Left ventricle myocardium inferior (tissue), 1 donor: ENCODE measurements at regions not wholly inside any gene's neighbourhood (a gene's known extent, or its start where the extent isn't known, plus 50 kb on each side); places are given as distances from the start of the nearest gene placed in this dataset.

Experiments used
- DNase-seq: peaks from one replicate; pipeline ENCODE4 v3.0.0-alpha.2; 2020
- H3K27ac ChIP-seq: fragments of 200-600 bp; replicated peaks from 2 replicates; pipeline ENCODE4 v1.8.0; 2021
- H3K27me3 ChIP-seq: fragments of 200-600 bp; 2 replicates; pipeline ENCODE4 v1.8.0; 2021; ENCODE audit warnings: low read depth
- H3K36me3 ChIP-seq: fragments of 200-600 bp; 2 replicates; pipeline ENCODE4 v1.8.0; 2021
- H3K4me1 ChIP-seq: fragments of 200-600 bp; 2 replicates; pipeline ENCODE4 v1.8.0; 2021
- H3K4me3 ChIP-seq: fragments of 200-600 bp; 2 replicates; pipeline ENCODE4 v1.8.0; 2021; ENCODE audit warnings: mild to moderate bottlenecking, moderate library complexity
- H3K9me3 ChIP-seq: fragments of 200-600 bp; replicated peaks from 2 replicates; pipeline ENCODE4 v1.8.0; 2021
- intact Hi-C: fragments of 100-400 bp; cut with micrococcal nuclease; formaldehyde crosslinking; loops from one replicate; pipeline ENCODE4 v1.11.0; 2022
- TF ChIP-seq, protein P1 (sequence below): fragments of 200-600 bp; IDR thresholded peaks from 2 replicates; pipeline ENCODE4 v1.8.0; 2021; ENCODE audit warnings: antibody characterized with exemption, mild to moderate bottlenecking, borderline replicate concordance
- donor health status: DM: no; HTN: yes; CAD: no; lungs with severe emphysema.

DNA sequence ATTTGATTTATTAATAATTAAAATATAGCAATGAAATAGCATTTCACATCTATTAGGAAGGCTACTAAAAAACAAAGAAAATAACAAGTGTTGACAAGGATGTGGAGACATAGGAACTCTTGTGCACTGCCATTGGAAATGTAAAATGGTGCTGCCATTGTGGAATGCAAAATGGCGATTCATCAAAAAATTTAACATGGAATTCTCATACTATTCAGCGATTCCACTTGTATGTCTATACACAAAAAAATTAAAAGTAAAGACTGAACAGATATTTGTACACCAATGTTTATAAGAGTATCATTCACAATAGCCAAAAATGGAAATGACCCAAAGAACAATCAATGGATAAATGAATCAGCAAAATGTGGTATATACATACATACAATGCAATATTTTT, 101.3 kb upstream of the S1PR1 start:
- Histone ChIP-seq H3K4me3 (no peak overlapping the region), H3K36me3 (no peaks in the 10 kb centered on the region), H3K27ac (no peak overlapping the region), H3K9me3 (no peaks in the 10 kb centered on the region), H3K4me1 (peaks cover 33% of the 10 kb centered on the region), H3K27me3 (no peaks in the 10 kb centered on the region)
- intact Hi-C loops, result loop anchor here (10.0 kb wide), 1 partner anchor 149 kb away; no protein-coding TSS in a partner anchor
- no peak for DNase-seq
- TF ChIP-seq, protein P1, sequence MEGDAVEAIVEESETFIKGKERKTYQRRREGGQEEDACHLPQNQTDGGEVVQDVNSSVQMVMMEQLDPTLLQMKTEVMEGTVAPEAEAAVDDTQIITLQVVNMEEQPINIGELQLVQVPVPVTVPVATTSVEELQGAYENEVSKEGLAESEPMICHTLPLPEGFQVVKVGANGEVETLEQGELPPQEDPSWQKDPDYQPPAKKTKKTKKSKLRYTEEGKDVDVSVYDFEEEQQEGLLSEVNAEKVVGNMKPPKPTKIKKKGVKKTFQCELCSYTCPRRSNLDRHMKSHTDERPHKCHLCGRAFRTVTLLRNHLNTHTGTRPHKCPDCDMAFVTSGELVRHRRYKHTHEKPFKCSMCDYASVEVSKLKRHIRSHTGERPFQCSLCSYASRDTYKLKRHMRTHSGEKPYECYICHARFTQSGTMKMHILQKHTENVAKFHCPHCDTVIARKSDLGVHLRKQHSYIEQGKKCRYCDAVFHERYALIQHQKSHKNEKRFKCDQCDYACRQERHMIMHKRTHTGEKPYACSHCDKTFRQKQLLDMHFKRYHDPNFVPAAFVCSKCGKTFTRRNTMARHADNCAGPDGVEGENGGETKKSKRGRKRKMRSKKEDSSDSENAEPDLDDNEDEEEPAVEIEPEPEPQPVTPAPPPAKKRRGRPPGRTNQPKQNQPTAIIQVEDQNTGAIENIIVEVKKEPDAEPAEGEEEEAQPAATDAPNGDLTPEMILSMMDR, result no peak

GRCh38 chr1:101131239-101131843, 105.5 kb upstream of the S1PR1 start:
- Histone ChIP-seq H3K4me3 (no peak overlapping the region), H3K9me3 (no peaks in the 10 kb centered on the region), H3K36me3 (no peaks in the 10 kb centered on the region), H3K27me3 (no peaks in the 10 kb centered on the region), H3K27ac (no peak overlapping the region), H3K4me1 (peaks cover 18% of the 10 kb centered on the region)
- intact Hi-C loops, result loop anchor here (10.0 kb wide), 1 partner anchor 153 kb away; no protein-coding TSS in a partner anchor
- TF ChIP-seq, protein P1, result no peak
- no peak for DNase-seq

DNA sequence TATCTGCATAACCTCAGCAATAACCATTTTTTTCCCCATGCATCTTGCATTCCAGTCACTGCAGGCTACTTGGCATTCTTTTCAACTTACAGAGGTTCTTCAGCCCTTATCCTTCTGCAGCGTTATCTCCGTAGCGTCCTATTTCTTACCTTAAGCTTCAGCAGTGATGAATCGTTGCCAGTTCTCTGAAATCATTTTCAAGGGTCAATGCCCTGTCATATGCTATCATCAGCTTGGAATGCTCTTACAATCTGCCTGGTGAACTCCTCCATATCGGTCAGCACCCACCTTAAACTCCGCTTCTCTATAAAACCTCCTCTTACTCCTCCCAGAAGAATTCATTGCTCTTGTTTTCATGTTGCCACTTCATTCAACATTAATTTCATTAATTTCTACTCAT, 105.1 kb upstream of the DPH5 start:
- no peaks in the 10 kb centered on the region for H3K9me3 ChIP-seq
- no peak for DNase-seq
- TF ChIP-seq, protein P1, result no peak
- no peaks in the 10 kb centered on the region for H3K27me3 ChIP-seq
- no peaks in the 10 kb centered on the region for H3K36me3 ChIP-seq
- H3K4me3 ChIP-seq, result no peak overlapping the region
- H3K27ac ChIP-seq, result no peak overlapping the region
- intact Hi-C loops, result loop anchor here (10.0 kb wide), 1 partner anchor 154 kb away; no protein-coding TSS in a partner anchor
- H3K4me1 ChIP-seq, result peaks cover 11% of the 10 kb centered on the region

DNA sequence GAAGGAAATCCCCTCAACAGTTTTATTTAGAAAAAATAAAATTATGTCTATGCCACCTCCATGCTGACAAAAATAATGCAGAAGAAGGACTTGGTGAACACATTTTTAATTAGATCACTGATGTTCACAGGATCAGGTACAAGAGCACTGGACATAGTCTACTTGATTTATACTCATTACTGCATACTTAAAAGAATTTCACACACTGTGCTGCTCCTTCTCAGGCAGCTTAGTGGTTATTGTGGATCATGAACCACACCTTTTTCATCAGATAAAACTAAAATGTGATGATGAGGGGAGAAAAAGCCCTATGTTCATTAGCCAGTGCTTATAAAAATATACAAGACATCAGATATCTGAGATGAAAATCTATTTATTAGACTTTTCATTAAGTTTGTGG, 103.3 kb upstream of the DPH5 start:
- Histone ChIP-seq H3K36me3 (no peaks in the 10 kb centered on the region), H3K9me3 (no peaks in the 10 kb centered on the region), H3K27ac (no peak overlapping the region), H3K4me1 (peaks cover 11% of the 10 kb centered on the region), H3K27me3 (no peaks in the 10 kb centered on the region), H3K4me3 (no peak overlapping the region)
- intact Hi-C loops, result no loop called here
- DNase-seq, result no peak
- TF ChIP-seq, protein P1, result no peak

- peaks cover 11% of the 10 kb centered on the region for H3K4me1 ChIP-seq
- H3K27ac ChIP-seq, result peak overlapping the region; percentile 11
- H3K9me3 ChIP-seq, result no peaks in the 10 kb centered on the region
- no peaks in the 10 kb centered on the region for H3K27me3 ChIP-seq
- no peak overlapping the region for H3K4me3 ChIP-seq
- no peaks in the 10 kb centered on the region for H3K36me3 ChIP-seq
- intact Hi-C loops, result no loop called here
- TF ChIP-seq, protein P1, result no peak
- no peak for DNase-seq
These were observed 102.7 kb upstream of the DPH5 start for GRCh38 chr1:101128211-101128727.
